ENCODE measurements at regions not wholly inside any gene's neighbourhood (a gene's known extent, or its start where the extent isn't known, plus 50 kb on each side); places are given as distances from the start of the nearest gene placed in this dataset.

DNA sequence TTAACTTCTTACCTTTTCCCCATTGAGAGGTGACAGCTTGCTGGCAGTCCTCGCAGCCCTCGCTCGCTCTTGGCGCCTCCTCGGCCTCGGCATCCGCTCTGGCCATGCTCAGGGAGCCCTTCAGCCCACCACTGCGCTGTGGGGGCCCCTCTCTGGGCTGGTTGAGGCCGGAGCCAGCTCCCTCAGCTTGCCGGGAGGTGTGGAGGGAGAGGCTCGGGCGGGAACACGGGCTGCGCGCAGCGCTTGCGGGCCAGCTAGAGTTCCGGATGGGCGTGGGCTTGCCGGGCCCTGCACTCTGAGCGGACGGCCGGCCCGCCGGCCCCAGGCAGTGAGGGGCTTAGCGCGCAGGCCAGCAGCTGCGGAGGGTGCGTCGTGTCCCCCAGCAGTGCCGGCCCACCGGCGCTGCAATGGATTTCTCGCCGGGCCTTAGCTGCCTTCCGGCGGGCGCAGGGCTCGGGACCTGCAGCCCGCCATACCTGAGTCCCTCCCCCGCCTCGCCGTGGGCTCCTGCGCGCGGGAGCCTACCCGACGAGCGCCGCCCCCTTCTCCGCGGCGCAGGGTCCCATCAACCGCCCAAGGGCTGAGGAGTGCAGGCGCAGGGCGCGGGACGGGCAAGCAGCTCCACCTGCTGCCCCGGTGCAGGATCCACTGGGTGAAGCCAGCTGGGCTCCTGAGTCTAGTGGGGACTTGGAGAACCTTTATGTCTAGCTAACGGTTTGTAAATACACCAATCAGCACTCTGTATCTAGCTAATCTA, 335.0 kb downstream of the CBLN2 start:
- no peak for ATAC-seq
- BruUV-seq (replicated peaks) = no TSS peak
- intact Hi-C loops (cut with micrococcal nuclease) = no loop called here

More for the DNA sequence above, 335.0 kb downstream of the CBLN2 start:
- POLR2A ChIA-PET = no interaction called here
- no peak overlapping the region for H2AFZ ChIP-seq (ENCODE audit: low read depth, low read length, poor library complexity, severe bottlenecking)
- TF ChIP-seq, protein P1, sequence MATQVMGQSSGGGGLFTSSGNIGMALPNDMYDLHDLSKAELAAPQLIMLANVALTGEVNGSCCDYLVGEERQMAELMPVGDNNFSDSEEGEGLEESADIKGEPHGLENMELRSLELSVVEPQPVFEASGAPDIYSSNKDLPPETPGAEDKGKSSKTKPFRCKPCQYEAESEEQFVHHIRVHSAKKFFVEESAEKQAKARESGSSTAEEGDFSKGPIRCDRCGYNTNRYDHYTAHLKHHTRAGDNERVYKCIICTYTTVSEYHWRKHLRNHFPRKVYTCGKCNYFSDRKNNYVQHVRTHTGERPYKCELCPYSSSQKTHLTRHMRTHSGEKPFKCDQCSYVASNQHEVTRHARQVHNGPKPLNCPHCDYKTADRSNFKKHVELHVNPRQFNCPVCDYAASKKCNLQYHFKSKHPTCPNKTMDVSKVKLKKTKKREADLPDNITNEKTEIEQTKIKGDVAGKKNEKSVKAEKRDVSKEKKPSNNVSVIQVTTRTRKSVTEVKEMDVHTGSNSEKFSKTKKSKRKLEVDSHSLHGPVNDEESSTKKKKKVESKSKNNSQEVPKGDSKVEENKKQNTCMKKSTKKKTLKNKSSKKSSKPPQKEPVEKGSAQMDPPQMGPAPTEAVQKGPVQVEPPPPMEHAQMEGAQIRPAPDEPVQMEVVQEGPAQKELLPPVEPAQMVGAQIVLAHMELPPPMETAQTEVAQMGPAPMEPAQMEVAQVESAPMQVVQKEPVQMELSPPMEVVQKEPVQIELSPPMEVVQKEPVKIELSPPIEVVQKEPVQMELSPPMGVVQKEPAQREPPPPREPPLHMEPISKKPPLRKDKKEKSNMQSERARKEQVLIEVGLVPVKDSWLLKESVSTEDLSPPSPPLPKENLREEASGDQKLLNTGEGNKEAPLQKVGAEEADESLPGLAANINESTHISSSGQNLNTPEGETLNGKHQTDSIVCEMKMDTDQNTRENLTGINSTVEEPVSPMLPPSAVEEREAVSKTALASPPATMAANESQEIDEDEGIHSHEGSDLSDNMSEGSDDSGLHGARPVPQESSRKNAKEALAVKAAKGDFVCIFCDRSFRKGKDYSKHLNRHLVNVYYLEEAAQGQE (IDR thresholded peaks at IDR 0.05; ENCODE audit: low read depth) = no peak
- no peak for TF ChIP-seq FOSL1 (IDR thresholded peaks at IDR 0.05; ENCODE audit: low read depth)
- TF ChIP-seq ZBTB33 (IDR thresholded peaks at IDR 0.05; ENCODE audit: extremely low read depth, insufficient replicate concordance, low read length) = no peak
- DNase-seq (ENCODE audit: low read depth, low spot score) = no peak
- peaks cover 0 to 17% of the 10 kb centered on the region in 2 experiments; a peak in 2 of 4 replicates for H3K9me3 ChIP-seq (ENCODE audit: control insufficient read depth in 1 of 2, insufficient read depth in 1 of 2, low read depth in 1 of 2, low read length in 2 of 2)
- H3K9ac ChIP-seq (ENCODE audit: low read length) = no peak overlapping the region
- no peak overlapping the region for H3K27ac ChIP-seq (ENCODE audit: low read depth, low read length)
- H3K4me2 ChIP-seq (ENCODE audit: low read length) = no peak overlapping the region
- no peaks in the 10 kb centered on the region for H3K36me3 ChIP-seq (ENCODE audit: control insufficient read depth in 1 of 2, insufficient read depth in 2 of 2, low read length in 2 of 2)
- H3K27me3 ChIP-seq (ENCODE audit: insufficient read depth, low read length) = no peaks in the 10 kb centered on the region
- RAD21 ChIA-PET (ENCODE audit: low non-redundant PET in 1 of 2, low total read pairs in 2 of 2, uncharacterized antibody in 2 of 2, unreplicated experiment in 2 of 2) = no interaction called here
- no peaks in the 10 kb centered on the region for H3K9me2 ChIP-seq (ENCODE audit: insufficient read depth)
- no peak overlapping the region for H3K4me3 ChIP-seq (replicated peaks in 1 of 2; ENCODE audit: low read depth in 1 of 2, low read length in 2 of 2)
- H4K20me1 ChIP-seq (ENCODE audit: insufficient read depth) = no peaks in the 10 kb centered on the region
- H3K79me2 ChIP-seq (ENCODE audit: insufficient read depth, low read length) = no peaks in the 10 kb centered on the region
- H3K4me1 ChIP-seq (ENCODE audit: control insufficient read depth in 1 of 2, insufficient read depth in 2 of 2, low read length in 2 of 2) = no peaks in the 10 kb centered on the region
- CTCF ChIA-PET = no interaction called here

Measured in HCT116 (cell line).